B cell (primary cell): ENCODE measurements at regions not wholly inside any gene's neighbourhood (a gene's known extent, or its start where the extent isn't known, plus 50 kb on each side); places are given as distances from the start of the nearest gene placed in this dataset.

ENCODE experiments used
- EZH2 ChIP-seq: IDR thresholded peaks from 2 replicates; pipeline ENCODE4 v1.6.1; 2012; ENCODE audit warnings: borderline replicate concordance, low read depth, mild to moderate bottlenecking, moderate library complexity, low read length; ENCODE audit not compliant: insufficient read depth, poor library complexity, severe bottlenecking
- TF ChIP-seq, protein P1 (sequence below): fragments of 200-600 bp; IDR thresholded peaks from one replicate; pipeline ENCODE4 v1.8.0; 2022; ENCODE audit warnings: antibody characterized with exemption, mild to moderate bottlenecking

DNA sequence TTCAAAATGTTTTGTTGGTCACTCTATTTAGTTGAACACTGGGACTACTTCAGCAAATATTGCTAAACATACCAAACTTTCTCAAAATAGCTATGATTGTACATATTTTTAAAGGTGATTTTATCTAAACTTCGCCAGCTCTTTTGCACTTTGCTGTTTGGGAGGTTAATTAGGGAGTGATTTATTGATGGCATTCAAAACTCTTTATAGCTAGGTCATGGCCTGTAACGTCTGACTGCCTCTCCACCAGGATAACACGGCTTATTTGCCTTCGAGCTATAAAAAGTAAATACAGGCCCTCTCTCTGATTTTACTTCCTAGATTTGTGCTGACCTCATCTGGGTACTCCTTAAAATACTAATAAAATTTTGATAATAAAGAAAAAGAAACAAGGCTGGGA is 931.9 kb downstream of the DCDC2C start:
- TF ChIP-seq, protein P1, sequence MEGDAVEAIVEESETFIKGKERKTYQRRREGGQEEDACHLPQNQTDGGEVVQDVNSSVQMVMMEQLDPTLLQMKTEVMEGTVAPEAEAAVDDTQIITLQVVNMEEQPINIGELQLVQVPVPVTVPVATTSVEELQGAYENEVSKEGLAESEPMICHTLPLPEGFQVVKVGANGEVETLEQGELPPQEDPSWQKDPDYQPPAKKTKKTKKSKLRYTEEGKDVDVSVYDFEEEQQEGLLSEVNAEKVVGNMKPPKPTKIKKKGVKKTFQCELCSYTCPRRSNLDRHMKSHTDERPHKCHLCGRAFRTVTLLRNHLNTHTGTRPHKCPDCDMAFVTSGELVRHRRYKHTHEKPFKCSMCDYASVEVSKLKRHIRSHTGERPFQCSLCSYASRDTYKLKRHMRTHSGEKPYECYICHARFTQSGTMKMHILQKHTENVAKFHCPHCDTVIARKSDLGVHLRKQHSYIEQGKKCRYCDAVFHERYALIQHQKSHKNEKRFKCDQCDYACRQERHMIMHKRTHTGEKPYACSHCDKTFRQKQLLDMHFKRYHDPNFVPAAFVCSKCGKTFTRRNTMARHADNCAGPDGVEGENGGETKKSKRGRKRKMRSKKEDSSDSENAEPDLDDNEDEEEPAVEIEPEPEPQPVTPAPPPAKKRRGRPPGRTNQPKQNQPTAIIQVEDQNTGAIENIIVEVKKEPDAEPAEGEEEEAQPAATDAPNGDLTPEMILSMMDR: no peak
- no peak for TF ChIP-seq EZH2
